Stimulated activated CD4-positive, alpha-beta T cell treated with anti-CD3 and anti-CD28 coated beads, TNF-alpha, amount 100 ng/mL, for 1 hour (primary cell): ENCODE measurements at regions not wholly inside any gene's neighbourhood (a gene's known extent, or its start where the extent isn't known, plus 50 kb on each side); places are given as distances from the start of the nearest gene placed in this dataset.

ENCODE experiments used
- DNase-seq, 3 donors: peaks; one replicate each; pipeline ENCODE4 v3.0.0-alpha.2; 2020; ENCODE audit warnings: low read depth in 3 of 3, low spot score in 1 of 3

DNA sequence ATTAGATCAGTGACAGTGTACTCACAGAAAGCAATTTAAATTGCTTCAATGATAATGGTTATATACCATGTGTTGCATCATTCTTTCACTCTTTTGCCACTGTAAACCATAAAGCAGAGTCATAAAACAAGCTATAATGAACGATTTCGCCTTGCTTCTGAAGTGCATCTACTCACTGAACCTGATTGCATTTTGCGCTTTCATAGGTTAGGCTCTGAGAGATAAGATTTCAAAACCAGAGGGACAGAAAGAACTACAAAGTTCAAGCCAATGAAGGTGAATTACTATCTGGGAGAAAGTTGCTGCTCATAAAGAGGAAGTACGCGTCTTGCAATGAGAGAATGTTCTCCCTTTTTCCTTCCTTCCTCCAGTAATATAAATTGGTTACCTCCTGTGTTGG, 412.7 kb downstream of the CETN3 start:
- no peak for DNase-seq

DNA sequence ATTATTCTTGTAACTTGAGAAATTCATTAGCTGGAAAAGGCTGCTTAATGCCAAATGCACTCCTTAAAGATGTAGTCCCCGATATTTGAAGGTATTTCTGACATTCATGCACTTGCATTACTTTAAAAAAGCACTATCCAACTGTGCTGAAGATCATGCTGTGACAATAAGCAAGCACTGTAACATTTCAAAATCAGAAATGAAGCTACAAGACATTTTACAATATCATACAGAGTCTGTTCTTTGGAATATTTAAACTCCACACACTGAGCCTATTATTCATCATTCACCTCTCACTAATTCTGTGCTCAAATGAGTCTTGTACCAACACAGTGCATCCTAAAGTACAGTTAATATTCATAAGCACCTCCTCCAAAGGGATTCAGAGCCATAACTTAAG, 413.2 kb downstream of the CETN3 start:
- no peak for DNase-seq

GRCh38 chr5:89994266-89994665, 415.3 kb downstream of the CETN3 start:
- no peak for DNase-seq

- DNase-seq: no peak
These were observed 417.4 kb downstream of the CETN3 start for GRCh38 chr5:89992201-89992600.

- no peak for DNase-seq
These were observed 418.0 kb downstream of the CETN3 start for GRCh38 chr5:89991592-89991991.

- no peak for DNase-seq
These were observed 419.8 kb downstream of the CETN3 start for GRCh38 chr5:89989776-89990175.

DNA sequence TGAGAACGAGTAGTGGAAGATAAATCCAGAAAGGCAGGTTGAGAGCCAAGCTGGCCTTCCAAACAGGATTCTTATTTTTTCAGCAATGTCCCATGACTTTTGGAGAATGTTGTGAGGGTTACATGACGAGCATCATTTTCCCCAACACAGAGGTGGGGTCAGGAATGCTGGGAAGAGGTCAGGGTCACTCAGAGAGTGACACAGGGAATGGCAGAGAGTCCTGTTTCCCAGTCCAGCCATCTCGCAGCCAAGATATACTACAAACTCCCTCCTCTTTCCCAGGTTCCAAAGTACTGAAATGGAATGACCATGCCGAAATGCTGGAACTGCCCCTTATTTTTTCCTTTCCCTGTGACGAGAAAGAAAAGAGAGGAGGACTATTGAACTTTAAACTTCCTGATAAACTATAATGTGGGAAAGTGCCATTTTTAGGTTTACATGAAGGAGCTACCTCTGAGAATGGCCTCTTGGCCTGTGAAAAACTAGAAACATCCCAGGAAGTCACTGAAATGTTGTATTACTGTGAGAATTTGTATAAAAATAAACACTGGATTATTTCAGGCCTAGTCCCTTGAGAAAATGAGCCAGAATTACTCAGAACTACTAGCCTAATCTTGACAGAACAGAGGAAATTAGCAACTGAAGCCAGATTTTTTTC, 420.4 kb downstream of the CETN3 start:
- DNase-seq: no peak

DNA sequence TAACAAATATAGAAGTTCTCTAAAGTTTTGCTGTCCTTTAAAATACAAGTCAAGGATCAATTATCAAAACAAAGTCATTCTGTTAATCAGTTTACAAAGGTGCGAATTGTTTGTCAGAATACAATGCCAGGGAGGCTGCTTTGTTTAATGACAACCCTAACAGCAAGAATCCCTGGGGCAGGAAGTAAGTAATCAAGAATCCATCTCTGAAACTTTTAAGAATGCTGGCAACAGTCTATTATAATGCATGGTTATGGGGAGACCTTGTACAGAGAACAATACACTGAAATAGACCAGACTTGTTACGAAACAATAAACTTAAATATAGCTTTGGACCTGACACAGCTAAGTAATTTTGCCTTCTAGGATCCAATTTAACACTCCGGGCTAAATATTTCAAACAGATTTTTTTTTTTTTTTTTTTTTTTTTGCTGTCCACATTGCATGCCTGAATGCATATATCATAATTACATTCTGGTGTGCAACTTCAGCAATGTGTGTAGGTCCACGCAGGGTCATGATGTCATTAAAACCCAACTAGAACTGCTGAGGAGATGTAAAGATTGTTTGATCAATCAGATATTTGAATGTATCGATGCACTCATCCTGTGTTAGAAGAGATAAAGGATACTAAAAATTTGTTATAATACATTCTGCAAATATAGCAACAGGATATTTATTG, 421.3 kb downstream of the CETN3 start:
- DNase-seq: no peak

DNA sequence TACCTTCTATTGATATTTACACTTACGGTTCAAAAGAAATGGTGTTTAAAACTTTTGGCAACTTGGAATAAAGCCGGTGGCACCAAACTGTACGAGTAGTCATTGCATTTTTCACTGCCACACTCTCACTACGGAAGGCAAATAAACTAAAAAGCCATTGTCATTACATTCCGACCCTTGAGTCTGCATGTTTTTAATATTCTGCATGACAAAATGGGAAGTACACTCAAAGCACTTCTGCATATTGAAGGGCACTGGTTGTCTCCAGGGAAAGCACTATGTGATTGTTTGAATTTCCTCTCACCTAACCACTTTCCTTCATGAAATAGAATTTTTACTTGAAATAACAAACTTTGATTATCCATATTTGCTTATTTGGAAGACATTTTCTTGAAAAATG, 426.3 kb downstream of the CETN3 start:
- no peak for DNase-seq

- no peak for DNase-seq
These were observed 427.4 kb downstream of the CETN3 start for GRCh38 chr5:89981878-89982773.

- DNase-seq: no peak
These were observed 428.5 kb downstream of the CETN3 start for GRCh38 chr5:89981021-89981420.

DNA sequence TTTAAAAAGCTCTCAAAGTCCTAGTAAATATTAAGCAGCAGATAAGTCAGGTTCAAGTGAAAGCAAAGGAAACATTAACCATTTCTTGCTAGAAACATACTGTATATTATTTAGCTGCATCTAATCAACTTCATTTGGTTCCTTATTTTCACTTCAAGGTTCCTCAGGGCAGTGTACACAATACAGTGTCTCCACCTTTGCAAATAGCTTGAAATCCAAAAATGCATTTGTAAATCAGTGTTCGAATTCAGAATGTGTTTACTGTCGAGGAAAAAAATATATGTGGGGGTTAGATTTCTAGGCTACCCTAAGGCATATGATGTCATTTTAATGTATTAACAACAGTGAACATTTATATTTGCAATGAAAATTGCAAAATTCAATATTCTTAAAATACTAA, 436.0 kb downstream of the CETN3 start:
- no peak for DNase-seq

GRCh38 chr5:89972901-89973300, 436.7 kb downstream of the CETN3 start:
- no peak for DNase-seq

DNA sequence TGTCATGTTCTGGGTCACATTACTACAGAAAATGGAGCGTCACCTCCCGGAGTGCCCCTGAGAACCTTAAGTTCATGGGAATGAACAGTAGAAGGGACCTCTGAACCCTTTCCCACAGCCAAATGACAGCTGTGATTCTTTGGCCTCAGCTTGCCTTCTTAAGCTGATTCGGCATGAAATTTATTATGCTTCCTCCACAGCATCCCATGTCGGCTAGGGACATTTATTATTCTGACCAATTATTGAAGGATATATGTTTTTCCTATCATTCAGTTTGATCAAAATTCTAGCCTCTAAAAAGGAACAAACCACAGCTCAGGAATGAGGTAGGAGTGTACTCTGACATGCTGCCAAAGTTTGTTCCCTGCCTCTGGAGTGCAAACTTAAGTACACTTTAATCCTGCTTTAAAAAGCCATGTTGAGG, 440.6 kb downstream of the CETN3 start:
- DNase-seq: no peak

DNA sequence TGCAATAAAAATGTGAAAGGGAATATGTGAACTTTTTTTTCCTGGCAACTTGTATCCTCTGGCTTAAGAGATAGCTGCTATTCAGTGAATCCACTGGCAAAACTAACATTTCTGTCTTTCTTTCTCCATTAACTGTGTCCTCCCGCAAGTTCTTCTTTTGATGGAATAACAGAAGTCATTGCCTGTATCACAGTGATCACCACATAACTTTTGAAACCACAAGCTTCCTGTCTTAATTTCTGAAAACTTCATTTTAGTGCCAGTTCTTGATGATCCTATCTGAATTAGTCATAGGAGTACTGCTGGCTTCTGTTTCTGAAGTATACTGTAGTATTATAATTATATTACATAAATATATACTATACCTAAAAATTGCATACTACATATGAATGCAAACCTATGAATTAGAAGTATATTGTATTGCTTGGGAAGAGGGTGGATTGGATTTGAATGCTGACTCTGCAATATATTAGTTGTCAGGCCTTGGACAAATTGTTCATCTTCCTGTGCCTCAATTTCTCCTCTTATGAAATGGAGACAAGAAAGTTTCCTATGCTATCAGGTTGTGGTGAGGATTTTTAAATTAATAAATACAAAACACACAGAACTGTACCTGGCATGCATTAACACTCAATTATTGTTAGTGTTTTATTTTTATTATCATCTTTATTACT, 441.6 kb downstream of the CETN3 start:
- no peak for DNase-seq

GRCh38 chr5:89956838-89957237, 452.7 kb downstream of the CETN3 start:
- DNase-seq: no peak

- no peak for DNase-seq
These were observed 454.6 kb downstream of the CETN3 start for GRCh38 chr5:89954916-89955315.

GRCh38 chr5:89951876-89952275, 457.7 kb downstream of the CETN3 start:
- DNase-seq: no peak

- no peak for DNase-seq
These were observed 459.3 kb downstream of the CETN3 start for GRCh38 chr5:89950234-89950633.

GRCh38 chr5:89948977-89949376, 460.6 kb downstream of the CETN3 start:
- no peak for DNase-seq

- no peak for DNase-seq
These were observed 462.6 kb downstream of the CETN3 start for GRCh38 chr5:89946916-89947315.
